AG09319 (cell line): ENCODE measurements at regions not wholly inside any gene's neighbourhood (a gene's known extent, or its start where the extent isn't known, plus 50 kb on each side); places are given as distances from the start of the nearest gene placed in this dataset.

ENCODE experiments used
- DNase-seq: peaks from one replicate; pipeline ENCODE4 v3.0.0-alpha.2; 2010; ENCODE audit warnings: low read depth; ENCODE audit errors: extremely low read depth
- TF ChIP-seq, protein P1 (sequence below): IDR thresholded peaks from 2 replicates; pipeline ENCODE4 v1.5.1; 2011; ENCODE audit warnings: low read depth, mild to moderate bottlenecking, inconsistent platforms, low read length, moderate library complexity

DNA sequence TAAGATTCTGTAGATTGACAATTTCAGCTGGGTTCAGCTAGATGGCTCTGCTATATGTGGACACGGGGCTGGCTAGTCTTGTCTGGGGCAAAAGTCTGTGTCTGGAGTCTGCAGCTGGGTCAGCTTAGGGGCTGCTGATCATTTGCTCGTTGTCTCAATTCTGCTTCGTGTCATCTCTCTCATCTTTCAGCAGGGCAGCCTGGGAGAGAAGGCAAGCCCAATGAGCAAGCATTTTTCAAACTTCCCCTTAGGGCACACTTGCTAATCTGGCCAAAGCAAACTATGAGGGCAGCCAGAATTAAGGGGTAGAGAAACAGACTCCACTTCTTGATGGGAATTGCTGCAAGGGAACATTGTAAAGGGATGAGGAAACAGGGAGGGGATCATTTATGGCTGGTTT, 462.6 kb downstream of the SLC4A3 start:
- TF ChIP-seq, protein P1, sequence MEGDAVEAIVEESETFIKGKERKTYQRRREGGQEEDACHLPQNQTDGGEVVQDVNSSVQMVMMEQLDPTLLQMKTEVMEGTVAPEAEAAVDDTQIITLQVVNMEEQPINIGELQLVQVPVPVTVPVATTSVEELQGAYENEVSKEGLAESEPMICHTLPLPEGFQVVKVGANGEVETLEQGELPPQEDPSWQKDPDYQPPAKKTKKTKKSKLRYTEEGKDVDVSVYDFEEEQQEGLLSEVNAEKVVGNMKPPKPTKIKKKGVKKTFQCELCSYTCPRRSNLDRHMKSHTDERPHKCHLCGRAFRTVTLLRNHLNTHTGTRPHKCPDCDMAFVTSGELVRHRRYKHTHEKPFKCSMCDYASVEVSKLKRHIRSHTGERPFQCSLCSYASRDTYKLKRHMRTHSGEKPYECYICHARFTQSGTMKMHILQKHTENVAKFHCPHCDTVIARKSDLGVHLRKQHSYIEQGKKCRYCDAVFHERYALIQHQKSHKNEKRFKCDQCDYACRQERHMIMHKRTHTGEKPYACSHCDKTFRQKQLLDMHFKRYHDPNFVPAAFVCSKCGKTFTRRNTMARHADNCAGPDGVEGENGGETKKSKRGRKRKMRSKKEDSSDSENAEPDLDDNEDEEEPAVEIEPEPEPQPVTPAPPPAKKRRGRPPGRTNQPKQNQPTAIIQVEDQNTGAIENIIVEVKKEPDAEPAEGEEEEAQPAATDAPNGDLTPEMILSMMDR: no peak; the same call in 1 of the 2 replicates
- peak; percentile 25 for DNase-seq

DNA sequence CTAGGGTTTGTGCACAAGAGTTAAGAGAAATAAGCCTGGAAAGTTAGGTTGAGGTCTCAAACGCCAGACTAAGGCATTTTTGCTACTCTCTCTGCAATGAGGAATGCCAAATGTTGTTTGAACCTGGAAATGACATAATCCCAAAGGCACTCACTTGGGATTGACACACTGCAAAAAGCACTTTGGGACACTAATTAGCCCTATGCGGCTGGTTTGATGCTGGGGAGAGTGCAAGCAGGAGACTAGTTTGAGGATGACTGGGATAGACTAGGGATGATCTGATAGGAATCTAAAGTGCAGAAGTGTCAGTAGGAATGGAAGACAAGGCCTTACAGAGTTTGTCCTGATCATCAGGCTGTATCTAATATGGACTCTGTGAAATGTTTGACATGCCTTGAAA, 469.0 kb downstream of the SLC4A3 start:
- no peak for DNase-seq
- TF ChIP-seq, protein P1: no peak

- no peak for DNase-seq
- TF ChIP-seq, protein P1: no peak
Observed at GRCh38 chr2:220101980-220102379, 474.6 kb downstream of the SLC4A3 start.

GRCh38 chr2:220103596-220103995, 476.2 kb downstream of the SLC4A3 start:
- TF ChIP-seq, protein P1: no peak
- no peak for DNase-seq

DNA sequence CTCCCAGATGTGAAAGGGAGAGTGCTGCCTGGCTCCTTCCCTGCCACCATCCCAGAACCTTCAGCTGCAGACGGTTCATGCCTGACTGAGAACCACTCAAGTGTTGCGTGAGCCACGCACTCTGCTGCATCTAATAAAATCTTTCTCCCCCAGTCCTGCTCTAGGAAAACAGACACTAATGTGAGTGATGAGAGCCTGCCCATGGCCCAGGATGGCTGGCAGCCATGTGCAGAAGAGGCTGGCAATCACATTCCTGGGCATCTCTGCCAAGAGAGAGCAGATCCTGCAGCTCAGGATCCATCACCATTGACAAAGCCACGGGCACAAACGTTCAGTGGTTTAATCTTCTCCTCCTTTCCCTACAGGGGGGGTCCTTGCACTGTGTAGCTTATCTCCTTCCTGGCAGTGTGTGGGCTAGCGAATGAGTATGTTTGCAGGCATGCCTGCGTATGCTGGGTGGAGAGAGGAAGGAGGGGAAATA, 477.5 kb downstream of the SLC4A3 start:
- DNase-seq: peak; percentile 70
- TF ChIP-seq, protein P1: peak; percentile 66

DNA sequence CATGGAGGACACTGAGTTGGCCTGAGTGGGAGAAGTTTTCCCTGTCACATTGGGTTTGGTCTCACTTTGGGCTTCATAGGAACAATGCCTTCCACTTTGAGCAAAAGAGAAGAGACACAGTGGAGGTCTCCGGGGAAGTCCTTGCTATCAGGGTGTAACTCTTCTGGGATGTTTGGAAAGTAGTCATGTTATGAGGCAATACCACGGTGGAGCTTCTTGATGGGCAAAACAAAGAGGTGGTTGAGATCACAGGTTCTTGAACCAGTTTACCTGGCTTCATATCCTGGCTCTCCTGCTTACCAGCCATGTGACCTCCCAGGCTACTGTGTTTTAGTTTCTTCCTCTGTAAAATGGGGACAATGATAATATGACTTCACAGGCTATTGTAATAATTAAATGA, 478.6 kb downstream of the SLC4A3 start:
- TF ChIP-seq, protein P1: no peak
- no peak for DNase-seq

- TF ChIP-seq, protein P1: no peak
- DNase-seq: no peak
Observed at GRCh38 chr2:220107380-220107791, 480.0 kb downstream of the SLC4A3 start.
